Skeletal muscle satellite cell (primary cell): ENCODE measurements at regions not wholly inside any gene's neighbourhood (a gene's known extent, or its start where the extent isn't known, plus 50 kb on each side); places are given as distances from the start of the nearest gene placed in this dataset.

Experiments used
- H3K27me3 ChIP-seq: 2 replicates; pipeline ENCODE4 v1.7.0; 2013; ENCODE audit warnings: low read length; ENCODE audit not compliant: control insufficient read depth, insufficient read depth
- H3K36me3 ChIP-seq: 2 replicates; pipeline ENCODE4 v1.7.0; 2013; ENCODE audit warnings: mild to moderate bottlenecking, control low read depth, low read length; ENCODE audit not compliant: insufficient read depth
- H3K4me1 ChIP-seq: 2 replicates; pipeline ENCODE4 v1.7.0; 2013; ENCODE audit warnings: low read length; ENCODE audit not compliant: control insufficient read depth, insufficient read depth
- H3K4me2 ChIP-seq: 2 replicates; pipeline ENCODE4 v1.7.0; 2013; ENCODE audit warnings: mild to moderate bottlenecking, low read length
- H3K4me3 ChIP-seq: 2 replicates; pipeline ENCODE4 v1.7.0; 2013; ENCODE audit warnings: low read length
- H3K9ac ChIP-seq: 2 replicates; pipeline ENCODE4 v1.7.0; 2013; ENCODE audit warnings: mild to moderate bottlenecking, low read depth, low read length, moderate library complexity
- H3K9me3 ChIP-seq: replicated peaks from 2 replicates; pipeline ENCODE4 v1.7.0; 2013; ENCODE audit warnings: mild to moderate bottlenecking, control low read depth, low read length

- Histone ChIP-seq H3K4me2 (no peak overlapping the region), H3K27me3 (no peaks in the 10 kb centered on the region), H3K4me1 (peaks cover 22% of the 10 kb centered on the region)
Observed at GRCh38 chr3:111244760-111245159, 173.1 kb downstream of the NECTIN3 start.

GRCh38 chr3:111246967-111247760 lies 175.5 kb downstream of the NECTIN3 start:
- peak overlapping the region; percentile 22 for H3K4me2 ChIP-seq
- peaks cover 22% of the 10 kb centered on the region for H3K4me1 ChIP-seq
- H3K4me3 ChIP-seq: no peak overlapping the region
- H3K27me3 ChIP-seq: no peaks in the 10 kb centered on the region
- H3K36me3 ChIP-seq: no peaks in the 10 kb centered on the region
- no peaks in the 10 kb centered on the region for H3K9me3 ChIP-seq
- no peak overlapping the region for H3K9ac ChIP-seq

More at GRCh38 chr3:111244760-111245159, 173.1 kb downstream of the NECTIN3 start:
- H3K9ac ChIP-seq: no peak overlapping the region
- H3K36me3 ChIP-seq: no peaks in the 10 kb centered on the region
- H3K9me3 ChIP-seq: no peaks in the 10 kb centered on the region
- no peak overlapping the region for H3K4me3 ChIP-seq

- Histone ChIP-seq H3K9ac (no peak overlapping the region), H3K9me3 (no peaks in the 10 kb centered on the region), H3K4me3 (no peak overlapping the region), H3K27me3 (no peaks in the 10 kb centered on the region), H3K4me2 (no peak overlapping the region), H3K36me3 (no peaks in the 10 kb centered on the region), H3K4me1 (peaks cover 22% of the 10 kb centered on the region)
Observed at GRCh38 chr3:111248406-111248805, 176.8 kb downstream of the NECTIN3 start.

- Histone ChIP-seq H3K4me1 (peaks cover 22% of the 10 kb centered on the region), H3K36me3 (no peaks in the 10 kb centered on the region), H3K4me3 (no peak overlapping the region), H3K4me2 (no peak overlapping the region), H3K27me3 (no peaks in the 10 kb centered on the region), H3K9ac (no peak overlapping the region), H3K9me3 (no peaks in the 10 kb centered on the region)
Observed at GRCh38 chr3:111249421-111249820, 177.8 kb downstream of the NECTIN3 start.

GRCh38 chr3:111252779-111253178 lies 181.2 kb downstream of the NECTIN3 start:
- no peaks in the 10 kb centered on the region for H3K27me3 ChIP-seq
- no peaks in the 10 kb centered on the region for H3K36me3 ChIP-seq
- H3K4me2 ChIP-seq: peak overlapping the region; percentile 63
- no peak overlapping the region for H3K9ac ChIP-seq
- H3K9me3 ChIP-seq: no peaks in the 10 kb centered on the region
- H3K4me1 ChIP-seq: peaks cover 1% of the 10 kb centered on the region
- H3K4me3 ChIP-seq: peak overlapping the region; percentile 36

- Histone ChIP-seq H3K9ac (no peak overlapping the region), H3K4me3 (no peak overlapping the region), H3K9me3 (no peaks in the 10 kb centered on the region), H3K4me2 (no peak overlapping the region), H3K4me1 (no peaks in the 10 kb centered on the region), H3K27me3 (no peaks in the 10 kb centered on the region), H3K36me3 (no peaks in the 10 kb centered on the region)
Observed at GRCh38 chr3:111253733-111254132, 182.1 kb downstream of the NECTIN3 start.

- Histone ChIP-seq H3K4me1 (no peaks in the 10 kb centered on the region), H3K27me3 (no peaks in the 10 kb centered on the region), H3K4me2 (no peak overlapping the region), H3K9me3 (no peaks in the 10 kb centered on the region), H3K9ac (no peak overlapping the region), H3K36me3 (no peaks in the 10 kb centered on the region), H3K4me3 (no peak overlapping the region)
Observed at GRCh38 chr3:111260878-111261277, 189.3 kb downstream of the NECTIN3 start.

- H3K9me3 ChIP-seq: no peaks in the 10 kb centered on the region
- no peak overlapping the region for H3K9ac ChIP-seq
- no peak overlapping the region for H3K4me2 ChIP-seq
- H3K4me1 ChIP-seq: no peaks in the 10 kb centered on the region
- H3K4me3 ChIP-seq: no peak overlapping the region
- no peaks in the 10 kb centered on the region for H3K27me3 ChIP-seq
- H3K36me3 ChIP-seq: no peaks in the 10 kb centered on the region
Observed at GRCh38 chr3:111269777-111270176, 198.2 kb downstream of the NECTIN3 start.

- Histone ChIP-seq H3K9ac (no peak overlapping the region), H3K27me3 (no peaks in the 10 kb centered on the region), H3K4me3 (no peak overlapping the region), H3K9me3 (no peaks in the 10 kb centered on the region), H3K4me2 (no peak overlapping the region), H3K4me1 (no peaks in the 10 kb centered on the region), H3K36me3 (no peaks in the 10 kb centered on the region)
Observed at GRCh38 chr3:111277226-111277625, 205.6 kb downstream of the NECTIN3 start.

GRCh38 chr3:111278959-111279358 lies 207.3 kb downstream of the NECTIN3 start:
- no peak overlapping the region for H3K4me3 ChIP-seq
- H3K36me3 ChIP-seq: no peaks in the 10 kb centered on the region

GRCh38 chr3:111282024-111282423 lies 210.4 kb downstream of the NECTIN3 start:
- Histone ChIP-seq H3K36me3 (no peaks in the 10 kb centered on the region), H3K27me3 (no peaks in the 10 kb centered on the region), H3K9me3 (no peaks in the 10 kb centered on the region), H3K4me1 (peaks cover 3% of the 10 kb centered on the region), H3K4me2 (no peak overlapping the region), H3K4me3 (no peak overlapping the region), H3K9ac (no peak overlapping the region)

More at GRCh38 chr3:111278959-111279358, 207.3 kb downstream of the NECTIN3 start:
- H3K9me3 ChIP-seq: no peaks in the 10 kb centered on the region
- no peak overlapping the region for H3K9ac ChIP-seq
- no peak overlapping the region for H3K4me2 ChIP-seq
- no peaks in the 10 kb centered on the region for H3K27me3 ChIP-seq
- H3K4me1 ChIP-seq: peaks cover 3% of the 10 kb centered on the region

- H3K36me3 ChIP-seq: no peaks in the 10 kb centered on the region
- no peak overlapping the region for H3K9ac ChIP-seq
- H3K27me3 ChIP-seq: no peaks in the 10 kb centered on the region
- H3K9me3 ChIP-seq: no peaks in the 10 kb centered on the region
- no peak overlapping the region for H3K4me2 ChIP-seq
- H3K4me3 ChIP-seq: no peak overlapping the region
- H3K4me1 ChIP-seq: peaks cover 3% of the 10 kb centered on the region
Observed at GRCh38 chr3:111283165-111283564, 211.5 kb downstream of the NECTIN3 start.
